ENCODE measurements at regions not wholly inside any gene's neighbourhood (a gene's known extent, or its start where the extent isn't known, plus 50 kb on each side); places are given as distances from the start of the nearest gene placed in this dataset.
"Not testable (repeated sequence)": the region's sequence is repeated elsewhere in the genome, so short reads cannot be mapped to it uniquely, and the experiment has no call there.

DNA sequence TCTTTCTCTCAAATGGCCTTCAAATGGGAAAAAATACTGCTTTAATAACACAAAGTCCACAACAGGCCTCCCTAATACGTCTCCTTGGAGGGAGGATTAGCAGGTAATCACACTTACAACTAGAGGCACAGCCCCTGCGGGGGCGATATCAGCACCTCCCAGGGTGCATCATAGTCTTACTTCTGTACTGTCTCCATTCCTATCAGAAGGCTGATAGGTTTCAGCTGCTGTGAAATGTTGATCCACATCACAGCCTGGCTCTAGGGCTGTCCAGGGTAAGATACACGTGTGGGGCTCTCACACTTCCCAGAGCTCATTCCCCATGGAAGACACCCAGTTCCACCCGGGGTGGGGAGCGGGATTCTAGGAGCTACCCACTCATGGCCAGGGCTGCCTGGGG, 139.1 kb upstream of the SFSWAP start:
- DNase-seq (ENCODE audit: low spot score in 2 of 2) (no peak), FAIRE-seq (no peak)

DNA sequence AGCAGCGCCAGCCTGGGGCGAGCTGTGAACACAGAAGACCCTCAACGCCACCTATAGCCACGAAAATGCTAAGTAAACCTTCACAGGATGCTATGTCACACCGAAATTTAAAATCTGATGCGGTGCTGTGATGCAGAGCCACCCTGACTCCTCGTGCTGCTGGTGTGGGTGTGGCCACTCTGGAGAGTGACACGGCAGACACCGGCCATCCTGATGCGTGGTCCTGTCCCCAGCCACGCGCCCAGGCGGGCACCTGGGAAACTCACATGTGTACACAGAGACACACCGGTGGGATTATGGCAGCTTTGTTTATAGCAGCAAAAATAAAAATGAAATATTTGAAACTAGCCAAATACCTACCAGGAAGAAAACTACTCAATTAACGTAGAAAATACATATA, 138.3 kb upstream of the SFSWAP start:
- no peak for FAIRE-seq

DNA sequence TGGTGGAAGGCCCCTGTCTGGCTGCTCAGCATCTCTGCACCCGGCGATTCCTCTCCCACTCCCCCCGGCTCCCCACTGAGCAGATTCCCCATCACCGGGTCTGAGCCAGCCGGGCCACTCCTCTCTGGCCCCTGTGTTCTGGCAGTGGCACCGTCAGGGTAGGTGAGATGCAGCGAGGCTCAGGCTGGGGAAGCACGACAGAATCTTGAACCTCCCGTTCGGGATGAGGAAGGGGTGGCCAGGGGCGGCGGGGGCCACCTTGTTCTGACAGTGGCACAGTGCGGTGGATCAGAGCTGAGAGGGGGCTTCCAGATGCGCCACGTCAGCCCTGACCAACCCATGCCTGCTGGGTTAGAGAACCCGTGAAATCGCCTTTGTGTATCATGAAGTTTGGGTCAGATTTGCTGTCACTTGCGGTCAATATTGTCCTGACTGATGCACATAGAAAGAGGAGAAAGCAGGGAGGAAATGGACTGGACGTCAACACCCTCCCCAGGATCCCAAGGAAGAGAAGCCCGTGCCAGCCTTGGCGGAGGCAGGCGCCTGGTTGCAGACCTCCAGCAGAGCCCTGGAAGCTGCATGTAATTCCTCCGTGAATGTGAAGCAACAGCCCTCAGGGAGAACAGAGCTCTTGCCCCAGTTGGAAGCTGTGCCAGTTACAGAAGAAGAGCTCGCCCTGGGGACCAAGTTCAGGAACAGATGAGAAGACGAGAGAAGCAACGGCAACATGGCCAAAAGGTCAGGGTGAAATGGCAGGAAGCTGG, 137.1 kb upstream of the SFSWAP start:
- FAIRE-seq, result no peak
- no peak for DNase-seq (ENCODE audit: low spot score in 2 of 2)

More for the DNA sequence above, 138.3 kb upstream of the SFSWAP start:
- no peak for DNase-seq (ENCODE audit: low spot score in 2 of 2)

DNA sequence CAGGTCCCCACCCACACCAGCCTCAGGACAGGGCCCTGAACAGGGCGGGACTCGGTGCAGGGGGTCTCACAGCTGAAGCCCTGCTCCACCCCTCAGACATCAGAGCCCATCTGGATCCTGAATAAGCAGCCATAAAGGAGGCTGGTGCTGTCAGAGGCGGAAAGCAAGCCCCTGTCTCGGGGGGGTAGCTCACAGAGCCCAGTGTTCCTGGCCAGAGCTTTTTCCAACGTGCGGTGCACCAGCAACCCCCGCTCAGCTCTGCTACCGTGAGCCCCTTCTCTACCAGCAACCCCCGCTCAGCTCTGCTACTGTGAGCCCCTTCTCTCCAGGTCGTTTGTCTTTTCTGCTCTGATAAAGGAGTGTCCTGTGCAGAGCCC, 136.5 kb upstream of the SFSWAP start:
- FAIRE-seq, result no peak
- no peak for DNase-seq (ENCODE audit: low spot score in 2 of 2)

DNA sequence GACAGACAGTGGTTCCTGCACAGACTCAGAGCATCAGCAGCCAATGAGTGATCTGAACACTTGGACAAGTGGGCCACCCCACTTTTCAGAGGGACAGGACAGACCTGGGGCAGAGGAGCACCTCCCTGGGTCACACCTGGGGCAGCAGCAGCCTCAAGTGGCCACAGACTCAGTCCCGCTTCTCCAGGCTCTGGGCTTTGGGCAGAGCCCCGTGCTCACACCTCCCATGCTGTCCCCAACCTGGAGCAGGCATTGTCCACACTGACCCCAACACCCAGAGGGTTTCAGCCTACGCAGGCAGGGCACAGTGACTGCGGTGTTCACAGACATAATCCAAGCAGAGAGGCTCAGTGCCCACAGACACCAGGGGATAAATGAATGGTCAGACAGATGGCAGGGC, 135.5 kb upstream of the SFSWAP start:
- FAIRE-seq (no peak), DNase-seq (ENCODE audit: low spot score in 2 of 2) (no peak)

DNA sequence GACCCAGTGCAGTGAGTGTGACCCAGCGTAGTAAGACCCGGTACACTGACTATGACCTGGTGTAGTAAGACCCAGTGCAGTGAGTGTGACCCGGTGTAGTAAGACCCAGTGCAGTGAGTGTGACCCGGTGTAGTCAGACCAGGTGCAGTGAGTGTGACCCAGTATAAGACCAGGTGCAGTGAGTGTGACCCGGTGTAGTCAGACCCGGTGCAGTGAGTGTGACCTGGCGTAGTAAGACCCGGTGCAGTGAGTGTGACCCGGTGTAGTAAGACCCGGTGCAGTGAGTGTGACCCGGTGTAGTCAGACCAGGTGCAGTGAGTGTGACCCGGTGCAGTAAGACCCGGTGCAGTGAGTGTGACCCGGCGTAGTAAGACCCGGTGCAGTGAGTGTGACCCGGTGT, 134.2 kb upstream of the SFSWAP start:
- DNase-seq (ENCODE audit: low spot score in 2 of 2); FAIRE-seq: not testable (repeated sequence)

DNA sequence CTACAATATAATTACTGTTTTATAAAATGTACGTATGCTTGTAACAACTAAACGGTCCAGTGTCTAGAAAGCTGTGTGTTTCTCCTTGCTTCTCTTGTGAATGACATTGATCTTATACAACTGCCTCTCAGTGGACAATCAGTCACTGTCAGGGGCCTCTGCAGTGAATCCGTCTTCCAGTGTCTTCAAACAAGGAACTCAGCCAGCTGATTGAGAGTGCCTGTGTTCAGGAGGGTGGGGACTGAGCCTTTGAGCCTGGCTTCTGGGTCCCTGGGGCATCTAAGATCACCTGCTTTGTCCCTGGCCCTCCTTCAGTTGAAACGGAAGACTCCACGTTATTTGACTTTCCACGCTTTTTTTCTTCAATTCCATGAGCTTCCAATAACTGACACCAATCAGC, 133.1 kb upstream of the SFSWAP start:
- DNase-seq (ENCODE audit: low spot score in 2 of 2), result no peak
- FAIRE-seq, result no peak

DNA sequence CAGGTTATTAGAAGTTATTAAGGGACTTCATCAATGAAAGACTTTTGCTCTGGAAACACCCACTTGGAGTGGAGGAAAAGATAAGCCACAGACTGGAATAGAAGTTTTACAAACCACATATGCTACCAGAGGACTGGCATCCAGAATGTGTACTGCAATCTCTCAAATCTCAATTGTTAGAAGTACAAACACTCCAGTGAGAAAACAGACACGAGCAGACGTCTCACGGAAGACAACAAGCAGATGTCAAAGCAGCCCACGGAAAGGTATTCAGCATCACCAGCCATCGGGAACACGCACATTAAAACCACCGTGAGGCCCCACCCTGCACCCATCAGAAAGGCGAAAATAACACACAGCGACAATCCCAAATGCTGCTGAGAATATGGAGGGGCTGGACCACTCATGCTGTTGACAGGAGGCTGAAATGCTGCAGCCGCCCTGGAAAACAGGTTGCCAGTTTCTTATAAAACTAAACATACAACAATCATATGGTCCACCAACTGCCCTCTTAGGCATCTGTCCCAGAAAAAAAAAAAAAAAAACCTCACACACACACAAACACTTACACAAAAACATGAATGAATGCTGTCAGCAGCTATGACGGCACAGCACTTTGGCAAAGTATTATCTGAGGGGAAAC, 131.9 kb upstream of the SFSWAP start:
- FAIRE-seq (no peak), DNase-seq (ENCODE audit: low spot score in 2 of 2) (no peak)

DNA sequence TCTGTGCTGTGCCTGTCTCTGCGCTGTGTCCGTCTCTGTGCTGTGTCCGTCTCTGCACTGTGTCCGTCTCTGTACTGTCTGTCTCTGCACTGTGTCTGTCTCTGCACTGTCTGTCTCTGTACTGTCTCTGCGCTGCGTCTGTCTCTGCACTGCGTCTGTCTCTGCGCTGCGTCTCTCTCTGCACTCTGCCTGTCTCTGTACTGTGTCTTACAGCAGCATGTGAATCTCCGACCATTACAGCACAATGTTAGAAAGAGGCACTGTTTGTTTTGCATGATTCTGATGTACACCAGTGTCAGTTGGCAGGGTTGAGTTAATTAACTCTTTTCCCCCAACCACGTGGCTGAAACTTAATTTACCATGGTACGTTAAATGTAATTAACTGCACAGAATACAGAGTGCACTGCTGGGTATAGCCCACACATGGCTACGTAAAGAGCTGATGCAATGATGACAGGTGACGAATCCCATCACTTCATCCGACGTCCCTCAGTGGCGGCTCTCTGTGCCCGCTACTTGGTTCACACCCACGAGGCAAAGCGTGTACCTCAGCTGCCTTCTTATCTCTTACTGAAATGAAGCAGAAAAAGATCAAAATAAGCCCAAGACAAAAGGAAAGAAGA, 127.7 kb upstream of the SFSWAP start:
- no peak for FAIRE-seq
- DNase-seq (ENCODE audit: low spot score in 2 of 2), result no peak

DNA sequence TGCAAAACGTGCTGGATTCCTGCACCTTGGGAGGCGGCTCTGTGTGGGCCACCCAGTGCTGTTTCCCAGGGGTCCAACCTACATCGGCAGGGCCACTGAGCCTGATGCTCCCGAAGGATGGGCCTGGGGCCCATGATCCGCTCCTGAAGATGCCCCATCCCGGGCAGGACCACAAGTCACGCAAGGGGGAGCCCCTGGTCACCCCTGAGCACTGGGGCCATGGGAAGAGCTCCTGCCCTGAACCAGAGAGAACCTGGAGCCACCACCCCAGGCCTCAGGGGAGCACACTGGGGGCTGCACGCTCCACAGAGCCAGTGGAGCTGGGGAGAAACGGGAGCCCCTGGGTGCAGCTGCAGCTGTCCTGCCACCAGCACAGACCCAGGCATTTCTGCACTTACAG, 124.6 kb upstream of the SFSWAP start:
- no peak for FAIRE-seq
- no peak for DNase-seq (ENCODE audit: low spot score in 2 of 2)

DNA sequence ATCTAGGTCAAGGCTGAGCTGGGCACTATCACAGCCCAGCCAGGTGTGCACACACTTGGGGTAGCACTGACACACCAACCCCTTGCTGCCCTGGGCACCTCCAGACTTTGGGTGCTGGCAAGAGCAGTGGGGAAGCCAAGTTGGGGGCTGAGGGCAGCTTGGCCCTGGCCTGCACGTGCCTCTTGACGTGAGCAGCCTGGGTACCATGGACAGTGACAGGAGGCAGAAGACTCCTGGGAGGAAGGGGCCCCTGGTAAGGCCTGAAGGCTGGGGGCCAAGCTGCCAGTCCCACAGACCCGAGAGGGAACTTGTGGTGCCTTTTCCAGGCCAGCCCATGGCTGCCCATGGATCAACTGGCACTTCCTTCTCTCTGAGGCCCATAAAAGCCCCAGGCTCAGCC, 124.1 kb upstream of the SFSWAP start:
- FAIRE-seq, result no peak
- DNase-seq (ENCODE audit: low spot score in 2 of 2), result no peak

DNA sequence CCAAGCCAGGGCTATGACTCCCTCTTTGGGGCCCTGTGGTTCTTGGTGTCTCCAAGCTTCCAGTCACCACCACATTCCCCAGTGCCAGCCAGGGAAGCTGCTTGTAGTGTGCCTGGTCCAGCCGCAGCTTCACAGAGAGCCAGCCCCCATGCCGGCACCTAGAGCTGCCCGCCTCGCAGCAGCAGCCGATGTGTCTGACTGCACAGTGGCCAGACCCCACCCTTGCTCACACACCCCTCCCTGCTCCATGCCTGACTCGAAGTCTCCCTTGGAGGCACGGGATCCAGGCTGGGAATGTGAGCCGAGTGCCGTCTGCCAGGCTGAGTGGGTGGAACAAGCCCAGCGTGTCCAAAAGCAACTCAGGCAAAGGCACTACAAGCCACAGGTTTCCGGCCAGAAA, 123.3 kb upstream of the SFSWAP start:
- DNase-seq (ENCODE audit: low spot score in 2 of 2) (no peak), FAIRE-seq (no peak)

DNA sequence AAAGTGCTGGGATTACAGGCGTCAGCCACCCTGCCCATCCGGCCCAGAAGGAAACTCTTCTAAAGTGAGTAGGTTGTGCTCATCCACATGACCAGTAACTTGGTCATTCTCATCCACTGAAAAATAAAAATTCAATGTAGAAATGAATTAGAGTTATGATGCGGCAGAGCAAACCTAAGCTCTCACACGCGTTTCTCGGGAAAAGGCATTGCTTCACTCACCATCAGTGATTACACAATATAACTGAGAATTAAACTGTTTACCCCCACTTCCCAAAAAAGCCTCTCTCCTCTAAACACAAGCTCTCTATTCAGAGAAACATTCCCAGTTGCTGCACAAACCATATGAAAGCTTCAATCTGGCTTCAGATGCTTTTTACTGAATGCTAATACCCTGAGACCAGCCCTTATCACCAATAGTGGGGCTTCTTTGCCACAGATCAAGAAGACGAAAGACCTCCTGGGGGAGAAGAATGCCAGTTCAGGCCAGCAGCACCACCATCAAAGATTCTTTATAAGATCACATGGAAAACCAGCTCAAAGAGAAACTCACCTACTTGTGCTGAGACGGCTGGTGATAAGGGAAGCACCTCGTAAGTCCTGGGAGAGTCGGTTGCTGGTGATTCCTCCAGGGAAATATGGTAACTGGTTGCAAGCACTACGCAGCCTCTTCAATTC, 121.5 kb upstream of the SFSWAP start:
- DNase-seq (ENCODE audit: low spot score in 2 of 2) (no peak), FAIRE-seq (no peak)

DNA sequence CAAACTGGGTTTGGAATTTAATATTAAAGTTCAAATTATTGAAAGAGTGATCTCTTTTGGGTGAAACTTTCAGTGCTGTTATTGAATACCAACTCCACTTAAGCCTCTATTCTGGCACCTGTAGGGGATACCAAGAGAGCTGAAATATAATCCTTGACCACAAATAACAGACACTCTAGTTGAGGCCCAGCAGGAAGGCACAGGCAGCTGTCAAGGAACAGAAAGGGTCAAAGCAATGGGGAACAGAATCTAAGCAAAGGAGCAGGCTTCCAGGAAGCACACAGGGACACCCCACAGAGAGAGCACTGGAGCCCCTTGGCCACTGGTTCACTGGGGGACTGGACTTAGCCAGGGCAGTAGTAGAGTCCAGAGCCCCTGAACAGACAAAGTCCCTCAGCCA, 120.9 kb upstream of the SFSWAP start:
- DNase-seq (ENCODE audit: low spot score in 2 of 2) (no peak), FAIRE-seq (no peak)

DNA sequence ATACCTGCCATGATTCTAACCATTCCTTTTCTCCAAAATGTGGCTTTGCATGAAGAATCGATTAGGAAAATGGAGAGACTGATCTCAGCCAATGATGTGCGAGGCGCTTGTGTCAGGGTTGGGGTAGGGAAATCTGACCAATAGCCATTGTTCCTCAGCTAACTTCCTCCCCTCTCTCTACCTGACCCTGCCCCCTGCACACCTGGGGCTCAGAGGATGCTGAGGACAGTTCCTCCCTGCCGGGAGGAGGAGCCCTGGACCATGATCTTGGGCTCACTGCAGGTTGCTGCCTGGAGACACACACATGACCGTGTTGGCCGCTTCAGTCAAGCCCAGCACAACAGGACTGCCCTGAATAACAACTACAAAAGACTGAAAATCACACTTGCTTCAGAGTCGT, 119.8 kb upstream of the SFSWAP start:
- DNase-seq (ENCODE audit: low spot score in 2 of 2), result no peak
- no peak for FAIRE-seq

DNA sequence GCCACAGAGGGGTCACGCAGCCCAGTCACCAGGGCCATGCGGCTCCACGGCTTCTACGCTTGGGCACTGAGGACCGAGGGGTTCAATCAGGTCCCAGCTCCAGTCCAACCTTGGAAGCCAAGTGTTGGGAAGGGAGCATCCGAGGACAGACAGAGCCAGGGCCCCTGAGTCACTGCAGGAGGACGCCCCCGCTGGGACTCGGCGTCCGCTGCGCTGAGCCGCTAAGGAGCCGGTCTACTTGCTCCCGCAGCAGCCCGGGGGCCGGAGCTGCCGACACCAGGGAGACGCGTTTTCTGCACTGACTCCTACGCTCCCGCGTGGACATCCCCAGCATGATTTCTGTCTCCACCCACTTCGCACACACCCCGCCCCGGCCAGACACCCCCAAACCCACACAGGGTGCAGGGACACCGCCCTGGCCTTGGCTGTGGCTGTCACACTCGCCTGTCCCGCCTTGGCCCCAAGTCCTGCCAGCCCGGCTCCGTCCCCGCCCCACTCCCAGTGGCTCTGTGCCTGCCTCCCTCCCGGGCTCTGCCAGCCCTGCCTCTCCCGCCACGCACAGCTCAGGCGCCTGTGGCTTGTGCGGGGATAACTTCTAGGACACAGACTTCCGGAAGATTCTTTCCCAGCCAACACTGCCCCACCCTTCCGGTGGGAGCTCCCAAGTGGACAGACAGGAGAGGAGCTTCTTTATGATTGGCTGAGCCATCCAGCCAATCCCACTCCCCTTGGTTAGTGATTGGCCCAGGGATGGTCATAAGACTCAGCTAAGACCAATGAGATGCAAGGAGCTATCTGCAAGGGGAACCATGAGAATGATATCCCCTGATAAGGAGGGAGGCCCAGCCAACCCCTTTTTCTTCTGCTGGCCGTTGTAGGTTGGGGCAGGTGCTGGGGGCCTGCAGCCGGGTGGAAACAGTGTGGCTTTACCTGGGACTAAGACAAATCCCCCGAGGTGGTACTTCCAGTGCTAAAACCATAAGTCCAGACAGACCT, 118.9 kb upstream of the SFSWAP start:
- no peak for FAIRE-seq
- no peak for DNase-seq (ENCODE audit: low spot score in 2 of 2)

DNA sequence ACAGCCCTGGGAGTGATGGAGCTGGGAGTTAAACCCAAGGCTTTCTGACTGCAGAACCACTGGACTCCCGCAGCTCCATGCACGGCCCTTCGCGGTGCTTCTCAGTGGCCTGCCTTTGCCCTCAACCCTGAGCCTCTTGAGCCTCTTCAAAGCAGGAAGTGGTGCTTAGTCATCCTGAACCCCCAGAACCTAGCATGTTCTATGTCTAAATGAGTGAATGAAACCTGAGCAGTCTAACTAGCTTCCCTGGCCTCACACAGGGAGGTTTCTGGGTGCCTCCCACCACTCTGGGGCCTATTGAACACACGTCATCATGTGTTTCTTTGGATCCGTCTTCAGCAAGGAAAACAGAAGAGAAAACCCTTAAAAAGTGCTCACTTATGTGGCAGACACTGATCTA, 117.9 kb upstream of the SFSWAP start:
- no peak for FAIRE-seq
- DNase-seq (ENCODE audit: low spot score in 2 of 2), result no peak

DNA sequence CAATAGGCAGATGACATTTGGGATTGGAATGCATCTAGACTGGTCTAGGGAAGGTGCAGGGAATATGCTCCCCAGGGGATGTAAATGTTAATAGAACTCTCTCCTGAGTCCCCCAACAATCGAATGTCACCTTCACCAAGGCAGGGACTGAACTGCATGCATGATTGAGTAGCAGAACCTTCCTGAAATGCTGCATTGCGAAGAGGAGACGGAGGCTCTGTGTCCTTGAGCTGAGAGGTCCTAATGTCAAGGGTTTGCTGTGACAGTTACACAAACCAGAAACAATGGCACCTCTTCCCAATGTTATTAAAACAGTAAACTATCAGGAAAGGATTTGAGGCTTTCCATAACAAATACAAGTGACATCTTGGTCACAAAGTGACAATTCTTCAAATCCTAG, 117.5 kb upstream of the SFSWAP start:
- FAIRE-seq, result no peak
- DNase-seq (ENCODE audit: low spot score in 2 of 2), result no peak

DNA sequence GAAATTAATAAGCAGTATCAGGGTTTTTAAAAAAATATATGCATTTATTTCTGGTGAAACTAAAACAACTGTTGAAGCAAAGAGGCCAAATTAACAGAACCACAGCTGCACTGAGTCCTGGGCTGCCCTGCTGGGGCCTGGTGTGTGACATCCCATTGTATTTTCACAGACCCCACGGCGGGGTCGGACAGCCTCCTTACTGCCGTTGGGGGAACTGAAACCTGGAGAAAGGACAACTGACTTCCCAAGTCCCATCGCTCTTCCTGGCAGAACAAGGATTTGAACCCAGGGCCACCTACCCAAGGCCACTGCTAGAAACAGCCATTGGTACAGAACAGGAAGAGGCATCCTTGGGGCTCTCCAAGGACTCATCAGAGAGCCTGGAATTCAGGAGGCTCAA, 114.8 kb upstream of the SFSWAP start:
- DNase-seq (ENCODE audit: low spot score in 2 of 2), result no peak
- FAIRE-seq, result no peak

DNA sequence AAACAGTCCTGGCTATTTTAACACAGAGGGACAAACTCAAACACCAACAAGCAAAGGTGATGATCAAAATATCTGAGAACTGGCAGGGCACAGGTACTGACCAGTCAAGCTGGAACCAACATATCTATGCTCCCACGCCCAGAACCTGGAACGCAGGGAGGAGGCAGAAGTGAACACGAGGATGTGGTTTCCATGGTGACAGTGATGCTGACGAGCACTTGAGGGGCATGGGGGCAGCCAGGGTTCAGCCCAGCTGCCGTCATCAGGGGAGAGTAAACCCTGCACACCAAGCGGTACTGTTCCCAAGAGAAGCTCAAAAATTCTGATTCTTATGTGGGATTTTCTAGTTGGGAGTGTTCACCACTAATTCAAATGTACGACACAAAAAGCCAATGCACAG, 113.6 kb upstream of the SFSWAP start:
- FAIRE-seq (no peak), DNase-seq (ENCODE audit: low spot score in 2 of 2) (no peak)
